Cardiac fibroblast (primary cell): ENCODE measurements at regions not wholly inside any gene's neighbourhood (a gene's known extent, or its start where the extent isn't known, plus 50 kb on each side); places are given as distances from the start of the nearest gene placed in this dataset.

Experiments
- DNase-seq, 2 donors: peaks; one replicate each; pipeline versions ENCODE4 v3.0.0 to v3.0.0-alpha.2; 2010; ENCODE audit warnings: low read depth in 2 of 2
- H3K4me3 ChIP-seq, 2 donors: replicated peaks in 1 of 2; 1 replicate in 1 of 2; 2 replicates in 1 of 2; pipeline ENCODE4 v1.5.1; 2011; ENCODE audit warnings: low read depth in 2 of 2, low read length in 2 of 2, mild to moderate bottlenecking in 2 of 2, moderate library complexity in 1 of 2
- CTCF ChIP-seq: IDR thresholded peaks from one replicate; pipeline ENCODE4 v1.5.1; 2011; ENCODE audit warnings: low read depth, mild to moderate bottlenecking, low read length, inconsistent platforms

- TF ChIP-seq CTCF: no peak
- no peak overlapping the region for H3K4me3 ChIP-seq
- DNase-seq: peak; percentile 79 to 91
Observed at GRCh38 chr15:95875121-95875643, 455.3 kb upstream of the NR2F2 start.

DNA sequence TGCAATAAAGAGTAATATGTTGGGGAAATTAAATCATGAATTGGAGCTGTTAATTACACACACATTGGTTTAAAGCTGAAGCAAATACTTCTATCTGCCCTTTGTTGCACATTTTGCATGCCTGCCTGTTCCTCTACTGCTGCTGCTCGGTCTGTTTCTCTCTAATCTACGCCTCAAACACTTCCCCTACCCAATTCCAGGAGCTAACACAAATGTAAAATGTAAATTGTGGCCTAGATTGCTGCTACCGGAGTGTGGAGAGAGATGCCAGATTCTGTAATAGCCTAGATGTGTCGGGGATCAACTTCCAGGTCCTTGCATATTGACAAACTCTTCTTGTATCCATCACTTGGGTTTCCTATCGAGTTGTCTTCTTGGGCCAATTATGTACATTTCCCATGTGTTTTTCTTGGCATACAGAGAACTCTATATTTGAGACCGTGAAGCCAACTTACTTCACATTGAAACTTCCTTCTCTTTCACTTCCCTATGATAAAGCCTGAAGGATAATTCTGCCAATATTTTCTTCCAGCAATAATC, 450.4 kb upstream of the NR2F2 start:
- H3K4me3 ChIP-seq: no peak overlapping the region
- DNase-seq: no peak
- TF ChIP-seq CTCF: no peak

- no peak overlapping the region for H3K4me3 ChIP-seq
- no peak for TF ChIP-seq CTCF
- DNase-seq: no peak
Observed at GRCh38 chr15:95880630-95881029, 449.9 kb upstream of the NR2F2 start.

DNA sequence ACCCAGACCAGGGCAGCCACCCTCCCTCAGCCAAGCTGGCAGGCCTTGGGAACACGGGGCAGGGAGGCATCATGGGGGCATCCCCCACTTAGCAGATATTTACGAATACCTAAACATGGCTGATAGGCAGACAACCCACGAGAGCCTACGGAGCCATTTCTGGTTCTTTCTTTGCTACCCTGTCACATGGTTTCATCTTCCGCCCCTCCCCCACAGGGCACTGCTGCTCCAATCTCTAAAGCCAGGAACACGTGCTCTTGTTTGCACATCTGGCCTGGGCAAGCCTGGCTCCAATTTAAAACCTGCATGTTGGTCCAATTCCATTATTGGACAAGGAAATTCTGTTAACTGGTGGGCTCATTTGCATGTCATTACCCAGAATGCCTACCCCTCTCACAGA, 447.4 kb upstream of the NR2F2 start:
- no peak overlapping the region for H3K4me3 ChIP-seq

DNA sequence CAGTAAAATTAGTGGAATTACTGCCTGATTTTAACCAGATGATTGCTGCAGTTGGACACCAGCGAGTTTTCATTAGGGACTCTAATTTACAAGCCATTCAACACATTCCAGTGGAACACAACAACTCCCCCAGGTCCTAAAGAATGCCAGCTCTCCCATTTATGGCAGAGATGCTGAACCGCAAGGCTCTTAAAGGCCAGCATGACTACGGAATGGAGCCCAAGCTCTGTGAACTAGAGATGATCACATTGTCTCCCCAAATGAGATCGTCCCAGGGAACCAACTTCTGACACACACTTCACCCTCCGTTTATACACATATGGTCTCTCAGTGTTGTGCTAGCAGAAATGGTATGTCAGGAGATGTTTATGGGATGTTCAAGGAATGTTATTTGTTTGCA, 446.2 kb upstream of the NR2F2 start:
- DNase-seq: peak in 1 of 2 donors; percentile 5
- TF ChIP-seq CTCF: no peak
- H3K4me3 ChIP-seq: no peak overlapping the region

More for the DNA sequence above, 447.4 kb upstream of the NR2F2 start:
- TF ChIP-seq CTCF: no peak
- no peak for DNase-seq

- no peak overlapping the region for H3K4me3 ChIP-seq
- peak in 1 of 2 donors; percentile 23 for DNase-seq
- no peak for TF ChIP-seq CTCF
Observed at GRCh38 chr15:95887666-95888390, 442.7 kb upstream of the NR2F2 start.
